GM12872 (cell line): ENCODE measurements at regions not wholly inside any gene's neighbourhood (a gene's known extent, or its start where the extent isn't known, plus 50 kb on each side); places are given as distances from the start of the nearest gene placed in this dataset.

Source experiments
- CTCF ChIP-seq: IDR thresholded peaks from 3 replicates; pipeline ENCODE4 v1.5.1; 2011; ENCODE audit warnings: low read depth, mild to moderate bottlenecking, low read length, moderate library complexity; ENCODE audit not compliant: insufficient read depth

GRCh38 chr11:15629690-15630321 is 515.1 kb downstream of the INSC start:
- TF ChIP-seq CTCF, result peak; percentile 52; the same call in 2 of the 3 replicates

- TF ChIP-seq CTCF, result no peak
Measured at GRCh38 chr11:15630896-15631295, 516.2 kb downstream of the INSC start.

- no peak for TF ChIP-seq CTCF
Measured at GRCh38 chr11:15635521-15635920, 520.8 kb downstream of the INSC start.

- no peak for TF ChIP-seq CTCF
Measured at GRCh38 chr11:15636521-15637089, 521.9 kb downstream of the INSC start.

- no peak for TF ChIP-seq CTCF
Measured at GRCh38 chr11:15638386-15638787, 523.7 kb downstream of the INSC start.

GRCh38 chr11:15640318-15640717 is 525.6 kb downstream of the INSC start:
- TF ChIP-seq CTCF, result no peak

- TF ChIP-seq CTCF, result no peak
Measured at GRCh38 chr11:15641271-15642045, 526.7 kb downstream of the INSC start.
